Dermis blood vessel endothelial cell (primary cell): ENCODE measurements at regions not wholly inside any gene's neighbourhood (a gene's known extent, or its start where the extent isn't known, plus 50 kb on each side); places are given as distances from the start of the nearest gene placed in this dataset.
"Not testable (repeated sequence)": the region's sequence is repeated elsewhere in the genome, so short reads cannot be mapped to it uniquely, and the experiment has no call there.

Experiments used
- DNase-seq: peaks from one replicate; pipeline ENCODE4 v3.0.0; 2010

DNA sequence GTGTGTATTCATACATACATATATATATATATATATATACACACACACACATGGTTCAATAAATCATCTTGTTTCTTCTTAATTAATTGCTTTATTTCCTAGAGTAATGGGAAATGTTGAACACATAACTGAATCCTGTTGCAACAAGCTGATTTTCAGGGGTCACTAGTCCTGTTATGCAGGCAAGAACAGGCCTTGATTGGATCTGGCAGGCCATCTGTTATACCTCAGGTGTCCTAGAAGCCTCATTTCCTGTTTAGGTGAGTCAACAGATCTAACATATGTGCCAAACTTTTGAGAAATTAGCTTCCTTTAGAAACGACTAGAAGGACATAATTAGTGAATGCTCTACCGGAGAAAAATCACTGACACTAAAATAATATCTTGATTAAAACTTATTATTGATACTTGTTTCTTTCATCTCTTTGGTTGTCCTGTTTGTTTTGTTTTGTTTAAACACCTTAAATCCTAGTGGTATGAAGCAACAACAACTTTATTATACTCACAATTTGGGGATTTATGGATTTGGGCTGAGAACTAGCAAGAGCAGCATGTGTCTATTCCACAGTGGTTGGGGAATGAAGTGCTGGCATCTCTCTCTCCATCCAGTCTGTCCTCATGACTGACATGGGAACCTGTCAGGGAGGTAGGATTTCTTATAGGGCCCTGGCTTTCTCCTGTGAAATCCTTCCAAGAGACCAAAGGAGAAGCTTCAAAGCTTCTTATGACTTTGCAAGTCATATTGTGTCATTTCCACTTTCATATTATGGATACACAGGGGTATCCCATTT is 552.6 kb downstream of the NSUN3 start:
- DNase-seq = no peak

DNA sequence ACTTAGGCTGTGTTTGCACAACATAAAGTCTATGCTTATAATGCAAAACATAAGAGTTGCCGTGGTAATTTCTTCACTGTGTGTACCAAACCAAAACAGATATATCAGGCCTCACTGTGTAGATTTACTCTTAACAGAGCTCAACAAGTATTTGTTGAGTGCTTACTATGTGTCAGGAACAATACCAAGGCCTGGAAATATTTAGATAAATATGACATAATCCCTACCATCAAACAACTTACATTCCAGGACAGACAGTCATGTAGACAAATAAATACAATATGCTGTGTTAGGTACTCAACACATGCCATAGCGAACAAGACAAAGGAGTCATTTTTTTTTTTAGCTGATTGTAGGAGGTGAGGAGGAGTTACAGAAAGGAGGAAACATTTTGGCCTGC is 554.0 kb downstream of the NSUN3 start:
- no peak for DNase-seq

DNA sequence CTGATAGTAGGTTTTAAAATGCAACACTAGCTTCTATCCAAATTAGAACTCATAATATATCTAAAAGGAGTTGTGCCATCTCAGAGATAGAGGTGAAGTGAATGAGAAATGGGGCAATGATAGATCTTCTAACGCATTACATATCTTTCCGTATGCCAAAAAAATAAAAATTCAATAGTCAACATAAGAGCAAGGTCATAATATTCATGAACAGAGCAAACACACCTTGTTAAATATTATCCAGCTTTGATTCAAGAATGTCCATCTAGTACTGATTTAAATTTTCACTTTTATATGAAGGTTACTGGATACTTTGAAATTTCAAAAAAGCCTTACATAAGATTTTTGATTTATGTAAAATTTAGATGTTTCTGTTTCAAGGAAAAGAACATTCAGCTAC is 554.5 kb downstream of the NSUN3 start:
- DNase-seq = no peak

DNA sequence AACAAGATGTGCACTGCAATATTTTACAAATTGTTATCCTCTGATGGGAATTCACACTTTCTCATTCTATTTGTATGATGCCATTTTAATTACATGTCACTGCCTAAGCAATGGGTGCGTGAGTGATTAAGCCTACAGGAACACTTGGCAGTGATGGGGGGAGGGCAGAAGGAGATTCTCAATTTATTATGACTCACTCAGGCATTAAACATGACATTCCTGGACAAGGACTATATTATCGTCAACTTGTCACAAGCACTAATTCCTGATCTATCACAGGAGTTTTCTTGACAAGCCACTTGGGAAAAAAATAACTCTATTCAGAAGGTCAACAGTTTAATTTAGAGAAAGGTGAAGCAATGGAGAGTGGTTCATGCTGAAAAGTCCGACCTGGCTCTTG is 556.8 kb downstream of the NSUN3 start:
- no peak for DNase-seq

DNA sequence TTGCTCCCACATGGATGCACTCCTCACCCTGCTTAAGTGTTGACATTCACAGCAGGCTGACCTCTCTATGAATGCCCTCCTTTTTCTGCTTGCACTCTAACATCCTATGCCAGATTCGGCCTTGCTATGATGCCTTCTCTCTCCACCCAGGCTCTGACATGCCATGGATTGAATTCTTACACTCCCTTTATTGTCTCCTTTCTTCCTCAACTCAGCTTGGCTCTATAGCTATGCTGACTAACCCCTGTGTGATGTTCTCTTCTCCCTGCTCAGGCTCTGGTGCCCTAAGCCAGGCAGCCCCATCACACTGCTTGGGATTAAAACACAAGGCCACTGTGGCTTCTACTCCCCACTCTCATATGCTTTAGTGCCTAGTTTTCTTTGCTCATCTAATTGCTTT is 563.7 kb downstream of the NSUN3 start:
- no peak for DNase-seq

DNA sequence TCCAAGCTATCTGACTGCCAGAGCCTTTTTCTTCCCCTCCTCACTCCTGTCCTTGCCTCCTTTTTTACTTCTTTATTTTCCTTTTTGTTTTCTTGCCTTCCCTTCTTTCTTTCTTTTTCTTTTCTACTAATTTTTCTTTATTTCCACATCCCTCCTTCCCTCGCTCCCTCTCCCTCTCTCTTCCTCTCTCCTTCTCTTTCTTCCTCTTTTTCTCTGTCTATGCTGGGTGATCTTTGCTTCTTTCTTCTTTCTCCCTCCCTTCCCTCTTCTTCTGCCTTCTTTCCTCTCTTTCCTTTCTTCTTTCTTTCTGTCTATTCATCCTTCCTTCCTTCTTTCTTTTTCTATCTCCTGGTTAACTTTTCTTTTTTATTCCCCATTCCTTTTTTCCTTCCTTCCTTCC is 564.8 kb downstream of the NSUN3 start:
- no peak for DNase-seq

DNA sequence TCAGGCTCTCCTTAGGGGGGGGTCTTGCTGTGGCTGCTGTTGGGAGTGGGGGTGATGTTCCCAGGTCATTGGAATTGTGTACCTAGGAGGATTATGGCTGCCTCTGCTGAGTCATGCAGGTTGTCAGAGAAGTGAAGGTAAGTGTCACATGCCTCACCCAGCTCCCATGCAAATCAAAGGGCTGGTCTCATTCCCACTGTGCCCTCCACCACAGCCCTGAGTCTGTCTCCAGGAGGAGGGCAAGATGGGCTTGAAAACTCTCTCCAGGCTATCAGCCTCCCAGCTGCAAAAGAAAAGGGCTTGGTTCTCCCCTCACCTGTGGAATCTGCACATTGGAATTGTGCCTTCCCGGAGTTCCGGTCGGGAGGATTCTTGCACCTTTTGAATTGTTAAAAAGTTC is 580.5 kb downstream of the NSUN3 start:
- DNase-seq = no peak

DNA sequence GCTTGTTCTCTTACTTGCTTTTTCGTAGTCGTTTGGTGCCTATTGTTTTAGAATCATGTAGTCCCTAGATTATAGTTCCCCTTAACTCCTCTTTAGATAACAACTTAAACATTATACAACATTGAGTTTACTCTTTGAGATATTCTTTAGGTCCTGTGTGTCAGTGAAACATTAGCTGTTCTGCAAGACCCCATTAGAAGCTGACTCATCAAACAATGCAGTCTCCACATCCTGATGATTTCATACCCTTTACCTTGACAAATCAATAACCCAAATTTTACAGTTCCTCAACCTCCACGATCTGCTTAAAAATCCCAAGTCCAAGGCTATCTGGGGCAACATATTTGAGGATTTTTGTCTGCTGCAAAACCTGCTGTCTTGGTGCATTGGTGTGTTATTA is 582.9 kb downstream of the NSUN3 start:
- no peak for DNase-seq

DNA sequence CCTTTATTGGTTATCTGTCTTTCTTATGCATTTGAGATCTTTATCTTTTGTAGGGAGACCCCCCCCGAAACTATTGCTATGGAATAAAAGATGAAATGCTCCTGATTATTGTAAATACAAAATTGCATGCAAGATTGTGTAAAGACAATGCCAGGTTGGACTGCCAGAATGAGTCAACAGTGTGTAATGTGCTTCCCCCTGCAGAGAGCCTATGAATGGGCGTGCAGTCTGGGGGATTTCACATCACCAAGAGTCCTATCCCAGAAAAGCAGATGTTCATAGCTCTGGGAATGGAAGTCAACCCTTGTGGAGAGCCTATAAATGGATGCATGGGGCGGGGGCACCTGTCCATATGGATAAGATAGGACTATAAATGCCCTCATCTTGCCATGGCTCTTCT is 584.3 kb downstream of the NSUN3 start:
- DNase-seq = no peak

DNA sequence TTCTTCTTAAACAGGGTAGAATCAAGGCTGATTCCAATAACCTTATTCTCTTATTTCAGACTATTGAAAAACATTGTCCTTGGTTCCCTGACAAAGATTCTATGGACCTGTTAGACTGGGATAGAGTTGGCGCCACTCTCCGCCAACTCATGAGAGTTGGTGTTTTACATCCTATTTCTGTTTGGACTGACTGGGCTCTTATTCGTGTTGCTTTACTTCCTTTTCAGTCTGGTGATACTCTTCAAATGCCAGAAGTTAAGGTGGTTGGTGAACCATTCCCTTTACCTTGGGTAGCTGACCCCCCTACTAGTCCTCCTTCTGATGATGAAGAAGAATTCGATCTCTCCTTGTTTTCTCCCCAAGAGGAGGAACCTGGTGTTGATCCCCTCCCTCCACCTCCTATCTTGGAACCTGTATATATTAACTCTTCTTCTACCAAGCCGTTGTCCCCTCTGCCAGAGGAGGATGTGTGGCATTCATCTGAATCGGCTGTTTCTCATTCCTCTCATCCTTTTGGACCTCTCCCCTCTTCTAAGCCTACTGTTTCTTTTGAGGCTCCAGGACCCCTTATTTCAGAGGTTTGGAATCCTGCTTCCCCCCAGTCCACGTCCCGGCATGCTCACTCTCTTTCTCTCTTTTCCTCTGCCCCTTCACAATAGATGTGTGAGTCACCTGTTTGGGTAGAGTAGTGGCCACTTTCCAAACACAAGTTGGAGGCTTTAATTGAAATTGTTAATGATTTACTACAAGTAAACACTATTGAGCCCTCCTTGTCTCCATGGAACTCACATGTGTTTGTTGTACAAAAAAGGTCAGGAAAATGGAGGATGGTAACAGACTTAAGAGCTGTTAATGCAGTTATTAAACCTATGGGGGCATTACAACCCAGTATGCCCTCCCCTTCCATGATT is 585.7 kb downstream of the NSUN3 start:
- not testable (repeated sequence) for DNase-seq

DNA sequence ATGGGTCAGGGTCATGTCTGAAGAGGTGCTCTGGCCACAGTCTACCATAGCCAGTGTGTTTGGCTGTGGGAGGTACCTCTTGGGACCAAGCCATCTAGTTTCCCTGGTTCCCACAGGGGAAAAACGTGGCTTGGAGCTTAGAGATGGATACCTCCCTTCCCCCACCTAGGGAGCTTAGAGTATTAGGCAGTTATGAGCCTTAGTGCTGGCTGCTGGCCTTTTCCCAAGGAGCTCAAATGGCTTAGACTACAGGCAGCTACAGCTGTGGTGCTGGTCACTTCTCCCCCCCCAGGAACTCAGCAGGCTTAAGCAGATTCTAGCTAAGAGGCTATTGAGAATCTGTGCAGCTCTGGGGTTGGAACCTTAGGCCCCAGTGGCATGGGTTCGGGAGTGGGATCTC is 591.2 kb downstream of the NSUN3 start:
- DNase-seq = no peak

DNA sequence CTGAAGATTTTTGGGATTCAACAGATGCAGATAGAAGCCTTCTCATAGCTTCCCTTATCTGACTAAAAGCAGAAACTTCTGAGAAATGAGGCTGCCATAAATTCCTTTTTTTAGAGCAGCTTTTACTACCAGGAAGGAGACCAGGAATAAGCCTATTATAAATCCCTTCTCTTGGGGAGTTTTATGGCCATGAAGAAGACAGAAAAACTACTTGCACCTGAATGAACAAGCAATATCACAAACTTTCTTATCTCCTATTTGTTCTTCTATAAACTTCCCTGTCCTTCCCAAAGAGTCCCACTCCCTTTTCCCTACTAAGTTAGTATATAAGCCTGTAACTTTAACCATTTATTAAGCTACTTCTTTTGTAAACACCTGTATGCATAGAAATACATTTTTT is 603.1 kb downstream of the NSUN3 start:
- DNase-seq = no peak

DNA sequence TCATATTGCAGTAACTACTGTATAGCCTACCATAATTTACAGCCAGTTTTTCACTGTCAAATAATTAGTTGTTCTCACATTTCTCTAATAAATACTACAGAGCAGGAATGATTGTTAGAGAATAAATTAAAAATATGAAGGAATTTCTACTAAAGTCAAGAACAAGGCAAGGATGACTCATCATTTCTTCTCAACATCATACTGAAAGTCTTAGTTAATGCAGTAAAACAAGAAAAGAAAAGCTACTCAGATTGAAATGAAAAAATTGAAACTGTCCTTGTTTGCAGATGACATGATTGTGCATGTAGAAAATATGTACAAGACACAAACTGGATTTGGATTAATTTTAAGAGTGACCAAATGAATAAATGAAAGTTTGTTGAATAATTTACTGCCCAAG is 608.2 kb downstream of the NSUN3 start:
- DNase-seq = no peak

DNA sequence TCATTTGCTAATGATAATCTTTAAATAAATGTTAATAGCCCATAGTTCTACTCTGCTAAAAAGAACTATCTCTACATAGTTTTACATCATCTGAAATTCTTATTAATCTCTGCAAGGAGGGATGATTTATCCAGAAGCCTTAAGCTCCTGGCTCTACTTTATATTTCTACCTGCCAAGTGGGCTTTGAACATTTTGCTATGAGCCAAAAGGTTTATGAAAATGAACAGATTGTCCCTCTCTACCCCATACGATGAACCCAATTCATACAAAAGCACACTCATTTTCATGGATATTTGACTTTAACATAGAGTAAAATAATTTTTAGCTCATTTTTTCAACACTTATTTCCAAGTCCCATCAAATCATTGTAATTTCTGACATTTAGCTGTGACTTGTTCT is 611.0 kb downstream of the NSUN3 start:
- DNase-seq = no peak

DNA sequence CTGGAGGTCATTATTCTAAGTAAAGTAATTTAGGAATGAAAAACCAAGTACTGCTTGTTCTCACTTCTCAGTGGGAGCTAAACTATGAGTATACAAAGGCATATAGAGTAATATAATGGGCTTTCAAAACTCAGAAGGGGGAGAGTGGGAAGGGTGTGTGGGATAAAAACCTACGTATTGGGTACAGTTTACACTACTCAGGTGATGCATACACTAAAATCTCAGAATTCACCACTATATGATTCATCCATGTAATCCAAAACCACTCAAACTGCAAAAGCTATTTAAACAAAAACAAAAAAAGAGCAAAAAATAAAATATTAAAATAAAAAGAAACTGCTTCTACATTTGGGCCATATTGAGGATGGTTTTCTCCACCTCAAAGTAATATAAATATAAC is 623.3 kb downstream of the NSUN3 start:
- DNase-seq = no peak

DNA sequence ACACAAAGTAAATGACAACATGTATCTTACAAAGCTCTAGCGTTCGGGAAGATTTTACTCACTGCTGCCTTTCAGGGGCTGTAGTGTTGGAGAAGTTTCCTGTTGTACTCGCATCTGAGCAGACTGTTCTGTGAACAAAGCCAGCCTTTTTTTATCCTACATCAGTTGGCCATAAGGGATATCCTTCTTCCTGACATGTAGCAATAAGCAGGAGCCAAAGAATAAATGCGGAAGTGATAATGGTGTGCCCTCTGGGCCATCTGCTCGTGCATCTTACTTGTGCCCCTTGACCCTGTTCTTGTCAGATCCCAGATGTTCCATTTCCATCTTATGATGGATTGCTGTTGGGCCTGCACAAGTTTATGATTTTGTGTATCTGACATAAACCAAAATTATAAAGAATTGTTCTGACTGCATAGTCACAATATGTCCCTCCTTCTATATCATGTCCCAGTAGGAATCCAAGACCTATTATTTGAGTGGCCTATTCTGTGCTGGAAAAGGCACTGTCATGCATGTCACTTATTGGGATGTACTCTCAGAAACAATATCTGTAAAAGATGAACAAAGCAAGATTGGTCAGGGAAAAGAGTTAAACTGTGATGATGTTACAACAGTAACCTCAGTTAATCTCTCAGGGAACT is 631.3 kb downstream of the NSUN3 start:
- DNase-seq = no peak

DNA sequence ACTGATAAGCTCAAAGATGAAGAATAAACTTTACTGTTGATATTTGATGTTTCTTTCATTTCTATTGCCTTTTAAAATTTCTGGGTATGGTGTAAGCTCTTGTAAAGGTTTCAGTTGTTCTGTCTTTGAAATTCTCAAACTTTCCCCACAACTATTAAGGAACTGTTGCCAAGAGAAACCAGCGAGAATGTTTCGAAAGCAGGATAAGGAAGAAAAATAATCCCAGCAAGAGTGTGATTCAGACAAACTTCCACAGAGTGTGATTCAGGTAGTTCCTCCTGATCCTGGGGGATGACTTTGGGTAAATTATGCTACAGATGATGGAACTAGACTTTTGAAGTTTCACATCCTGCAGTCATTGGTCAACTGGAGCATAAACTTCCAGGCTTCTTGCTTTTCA is 632.0 kb downstream of the NSUN3 start:
- DNase-seq = no peak

DNA sequence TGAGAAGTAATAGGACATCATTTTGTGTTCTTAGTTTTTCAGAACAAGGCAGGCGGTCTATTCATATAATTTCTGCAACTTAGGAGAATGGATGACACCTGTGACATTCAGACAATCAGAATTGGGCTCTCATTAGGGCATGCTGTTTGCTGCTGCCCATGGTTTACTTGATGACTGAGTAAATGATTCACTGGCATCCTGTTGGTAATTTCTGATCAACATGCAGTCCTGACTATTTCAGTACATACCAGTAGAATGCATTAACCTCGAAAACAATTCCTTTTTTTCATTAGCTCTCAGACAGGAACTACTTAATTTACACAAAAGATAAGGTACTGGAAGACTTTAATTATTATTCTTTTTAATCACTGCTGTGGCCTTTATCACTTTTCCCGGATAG is 641.6 kb downstream of the NSUN3 start:
- no peak for DNase-seq

DNA sequence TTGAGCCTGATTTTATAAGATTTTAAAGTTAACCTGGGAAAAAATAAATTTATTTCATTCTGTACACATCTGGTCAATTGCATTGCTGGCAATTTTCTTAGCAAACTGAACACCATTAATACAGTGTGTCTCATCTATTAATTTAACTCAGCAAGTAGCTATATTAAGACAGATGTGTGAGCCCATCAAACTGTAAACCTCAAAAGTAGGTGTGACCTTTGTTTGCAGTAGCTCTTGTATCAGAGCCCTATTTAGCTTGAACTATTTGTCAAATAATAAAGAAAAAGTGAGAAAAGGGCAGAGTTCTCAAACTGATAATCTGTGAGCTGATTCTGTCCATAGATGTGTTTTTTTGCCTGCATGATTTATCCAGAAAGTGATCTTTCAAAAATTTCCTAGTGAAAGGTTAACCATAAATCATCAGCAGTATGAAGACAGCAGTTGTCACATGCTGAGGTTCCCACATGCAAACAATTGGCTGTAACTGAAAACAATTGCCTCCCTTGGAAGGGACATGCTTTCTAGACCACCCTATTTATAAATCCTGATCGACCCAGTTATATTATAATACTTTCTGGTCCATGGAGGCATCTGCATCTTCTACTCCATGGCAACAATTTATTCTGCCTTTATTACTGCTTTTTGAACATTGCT is 646.5 kb downstream of the NSUN3 start:
- DNase-seq = no peak

DNA sequence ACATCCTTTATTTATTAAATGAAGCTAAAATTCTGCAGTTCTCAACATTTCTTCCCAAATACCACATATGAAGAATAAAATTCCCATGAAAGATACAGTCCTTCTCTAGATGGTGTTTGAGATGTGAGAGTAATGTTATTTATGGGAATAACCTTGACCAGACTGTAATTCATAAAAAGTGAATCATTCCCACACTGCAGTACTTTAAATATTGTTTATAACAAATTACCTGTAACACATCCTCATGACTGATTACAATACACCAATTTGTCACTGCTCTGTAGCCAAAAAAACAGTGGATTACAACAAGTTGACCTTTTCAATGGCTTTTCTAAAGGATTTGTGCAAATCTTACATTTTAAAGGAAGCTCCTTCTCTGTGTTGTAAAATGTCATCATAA is 651.3 kb downstream of the NSUN3 start:
- DNase-seq = no peak

DNA sequence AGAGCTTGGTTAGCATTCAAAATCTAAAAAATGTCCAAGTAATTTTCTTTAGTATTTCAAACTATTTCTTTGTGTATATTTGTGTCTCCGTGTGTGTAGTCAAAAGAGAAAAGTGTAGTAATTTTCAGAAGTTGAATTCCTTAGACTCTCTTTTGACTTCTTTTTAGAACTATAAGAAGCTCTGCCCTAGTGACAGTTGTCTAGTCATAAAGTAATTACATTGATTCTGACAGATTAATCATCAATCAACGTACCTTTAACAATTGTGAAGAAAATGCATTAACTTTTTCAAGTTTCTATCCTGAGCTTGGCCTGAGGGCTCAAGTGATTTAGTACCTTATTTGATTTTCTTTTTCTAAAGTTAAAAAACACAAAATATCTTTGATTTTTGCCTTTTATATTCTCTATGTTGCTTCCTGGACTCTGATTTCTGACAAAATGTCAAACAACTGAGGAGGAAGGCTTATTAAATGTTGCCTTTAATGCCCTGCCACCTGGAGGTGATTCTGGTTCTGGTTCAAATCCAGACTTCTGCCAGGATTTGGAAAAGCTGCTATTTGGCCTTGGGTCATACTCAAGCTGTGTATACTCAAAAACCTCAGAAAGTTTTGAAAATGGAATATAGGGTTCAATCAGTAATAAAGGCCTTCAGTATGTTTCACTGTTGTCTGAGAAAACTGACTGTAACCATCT is 653.6 kb downstream of the NSUN3 start:
- DNase-seq = no peak

DNA sequence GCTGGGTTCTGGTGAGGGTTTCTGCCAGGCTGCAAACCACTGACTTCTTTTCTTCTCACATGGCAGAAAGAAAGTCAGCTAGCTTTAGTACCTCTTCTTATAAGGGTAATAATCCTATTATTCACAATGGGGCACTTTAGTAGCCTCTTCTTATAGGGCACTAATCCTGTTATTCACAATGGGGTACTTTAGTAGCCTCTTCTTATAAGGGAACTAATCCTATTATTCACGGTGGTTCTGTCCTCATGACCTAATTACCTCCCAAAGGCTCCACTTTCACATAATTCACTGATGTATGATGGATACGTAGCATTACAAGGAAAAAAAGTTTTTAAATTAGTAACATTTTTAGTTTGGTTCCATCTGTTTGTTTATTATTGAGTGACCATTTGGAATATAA is 671.3 kb downstream of the NSUN3 start:
- no peak for DNase-seq

DNA sequence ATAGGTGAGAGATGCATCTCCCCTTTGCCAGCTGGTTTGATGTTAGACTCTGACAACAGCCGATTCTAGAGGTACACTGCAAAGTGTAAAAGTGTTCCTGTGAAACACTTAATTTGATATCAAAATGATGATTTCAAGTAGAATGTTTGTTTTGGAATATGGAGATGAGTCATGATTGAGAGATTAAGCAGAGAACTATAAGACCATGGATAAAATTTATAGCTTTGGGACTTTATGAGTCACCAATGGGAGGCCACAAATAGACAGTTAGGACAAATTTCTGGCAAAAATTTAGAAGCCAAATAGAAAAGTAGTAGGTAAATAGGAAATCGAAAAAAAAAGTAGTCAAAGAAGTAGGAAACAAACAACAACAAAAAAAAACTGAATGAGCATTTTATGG is 672.5 kb downstream of the NSUN3 start:
- DNase-seq = no peak
